DMS114 treated with DMSO at 0.1 percent for 48 hours (cell line): ENCODE measurements at regions not wholly inside any gene's neighbourhood (a gene's known extent, or its start where the extent isn't known, plus 50 kb on each side); places are given as distances from the start of the nearest gene placed in this dataset.

ENCODE experiments used
- DNase-seq: peaks from one replicate; lab custom pipeline; 2025; ENCODE audit not compliant: unreplicated experiment; lab: John Stamatoyannopoulos, UW

DNA sequence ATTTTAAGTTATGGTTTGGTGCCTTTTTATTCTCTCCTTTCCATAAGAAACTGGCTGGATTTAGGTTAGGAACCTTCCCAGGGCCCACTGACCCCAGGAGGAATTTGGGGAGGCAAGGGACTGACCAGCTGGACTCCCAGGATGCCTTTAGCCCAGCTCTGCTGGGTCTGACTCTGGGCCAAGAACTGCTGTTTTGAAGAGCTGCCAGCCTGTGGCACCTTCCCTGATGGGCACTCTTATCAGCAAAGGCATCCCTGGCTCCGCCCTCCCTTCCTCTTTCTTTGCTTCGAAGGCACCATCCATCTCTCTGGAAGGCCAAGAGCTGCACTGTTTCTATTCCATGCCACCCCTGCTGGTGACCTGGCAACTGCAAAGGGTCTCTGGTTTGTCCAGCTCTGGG, 174.7 kb downstream of the POU4F1 start:
- DNase-seq: no peak

- DNase-seq: no peak
Observed at GRCh38 chr13:78426183-78426582, 177.2 kb downstream of the POU4F1 start.

- no peak for DNase-seq
Observed at GRCh38 chr13:78420814-78421213, 182.5 kb downstream of the POU4F1 start.

GRCh38 chr13:78413887-78414553, 189.3 kb downstream of the POU4F1 start:
- no peak for DNase-seq

DNA sequence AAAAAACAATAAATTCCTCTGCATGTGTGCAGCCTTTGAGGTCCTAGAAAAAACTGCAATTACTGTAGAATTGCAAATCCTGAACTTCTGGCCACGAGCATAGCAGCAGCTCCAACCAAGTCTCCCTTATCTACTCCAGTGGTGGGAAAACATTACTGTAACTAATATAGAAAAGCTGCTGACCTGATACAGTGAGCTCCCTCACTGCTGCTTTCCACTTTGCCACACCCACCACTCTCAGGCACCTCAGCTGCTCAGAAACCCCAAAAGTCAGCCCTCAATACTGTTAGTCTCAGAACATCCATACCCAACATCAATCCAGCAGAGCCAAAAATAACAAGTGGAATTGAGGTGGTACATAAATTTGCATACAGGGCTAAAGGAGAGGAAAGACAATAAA, 192.5 kb downstream of the POU4F1 start:
- DNase-seq: no peak

GRCh38 chr13:78410164-78410563, 193.2 kb downstream of the POU4F1 start:
- no peak for DNase-seq

- DNase-seq: no peak
Observed at GRCh38 chr13:78409172-78409571, 194.2 kb downstream of the POU4F1 start.

DNA sequence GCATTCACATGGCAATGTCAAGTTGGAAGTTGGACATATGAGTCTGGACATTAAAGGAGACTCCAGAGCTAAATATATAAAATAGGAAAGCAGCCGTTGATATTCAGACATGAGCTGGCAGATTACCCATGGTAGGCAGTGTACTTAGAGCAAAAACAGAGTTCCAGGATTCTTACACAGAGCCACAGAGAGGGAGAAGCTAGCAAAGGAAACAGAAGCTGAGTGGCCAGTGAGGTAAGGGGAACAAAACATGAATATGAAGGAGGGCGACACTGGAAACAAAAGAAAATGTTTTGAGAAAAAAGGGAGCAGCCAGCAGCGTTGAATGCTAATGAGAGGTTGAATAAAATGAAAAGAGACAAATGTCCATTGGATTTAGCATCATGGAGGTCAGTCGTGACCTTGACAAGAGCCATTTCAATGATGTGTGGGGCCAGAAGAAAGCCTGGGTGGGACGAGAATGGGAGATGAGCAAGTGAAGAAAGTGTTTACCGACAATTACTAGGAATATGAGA, 198.4 kb downstream of the POU4F1 start:
- DNase-seq: no peak

GRCh38 chr13:78402708-78403400, 200.5 kb downstream of the POU4F1 start:
- DNase-seq: no peak

DNA sequence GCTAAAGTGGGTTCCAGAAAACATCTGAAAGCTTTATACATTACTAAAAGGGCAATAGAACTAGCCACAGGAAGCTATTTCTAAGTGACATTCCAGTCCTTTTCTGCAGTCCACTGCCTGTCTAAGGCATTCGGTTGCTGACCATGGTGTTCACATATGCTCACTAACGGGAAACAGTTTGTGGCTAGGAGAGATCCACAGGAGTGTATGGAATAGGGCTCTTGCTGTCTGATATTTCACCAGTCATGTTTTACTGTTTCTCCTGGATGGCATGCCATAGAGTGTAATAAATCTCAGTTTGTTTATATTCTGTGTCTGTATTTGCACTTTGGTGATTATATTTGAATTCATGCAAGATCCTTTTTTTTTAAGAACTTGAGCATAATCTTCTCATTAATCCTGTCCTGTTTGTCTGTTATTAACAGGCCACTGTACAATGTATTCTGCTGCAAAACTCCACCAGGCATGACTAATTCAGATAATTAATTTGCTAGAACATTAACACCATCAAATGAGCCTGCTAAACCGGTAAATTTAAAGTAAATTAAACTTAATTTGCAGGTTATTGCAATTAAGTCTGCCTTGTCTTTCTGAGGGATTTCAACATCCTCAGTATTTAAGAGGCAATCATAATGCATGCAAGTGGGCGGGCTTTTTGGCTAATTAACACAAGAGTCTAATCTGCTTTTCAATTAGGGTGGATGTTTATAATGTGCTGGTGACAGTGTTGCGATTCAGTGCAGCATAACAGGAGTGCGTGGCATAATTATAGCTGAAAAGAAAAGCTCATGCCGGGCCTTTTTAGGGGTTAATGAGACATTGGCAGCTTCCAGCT, 201.3 kb downstream of the POU4F1 start:
- no peak for DNase-seq

GRCh38 chr13:78398743-78399410, 204.5 kb downstream of the POU4F1 start:
- no peak for DNase-seq

- no peak for DNase-seq
Observed at GRCh38 chr13:78393286-78394142, 209.8 kb downstream of the POU4F1 start.

DNA sequence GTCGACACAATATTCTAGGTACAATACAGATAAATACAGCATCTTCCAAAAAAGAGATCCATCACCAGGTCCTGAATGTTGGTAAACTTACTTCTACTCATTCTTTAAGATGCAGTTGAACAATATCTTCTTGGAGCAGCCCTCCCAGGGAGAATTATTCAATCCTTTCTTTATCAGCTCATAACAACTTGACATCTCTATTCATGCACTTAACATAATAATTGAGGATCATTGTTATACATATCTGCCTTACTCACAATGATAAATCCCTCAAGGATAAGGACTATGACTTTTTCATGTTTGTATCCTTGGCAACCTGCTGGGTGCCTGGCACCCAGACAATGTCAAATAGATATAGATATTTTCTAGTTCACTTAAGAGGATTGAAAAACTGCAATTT, 219.5 kb downstream of the POU4F1 start:
- DNase-seq: no peak

DNA sequence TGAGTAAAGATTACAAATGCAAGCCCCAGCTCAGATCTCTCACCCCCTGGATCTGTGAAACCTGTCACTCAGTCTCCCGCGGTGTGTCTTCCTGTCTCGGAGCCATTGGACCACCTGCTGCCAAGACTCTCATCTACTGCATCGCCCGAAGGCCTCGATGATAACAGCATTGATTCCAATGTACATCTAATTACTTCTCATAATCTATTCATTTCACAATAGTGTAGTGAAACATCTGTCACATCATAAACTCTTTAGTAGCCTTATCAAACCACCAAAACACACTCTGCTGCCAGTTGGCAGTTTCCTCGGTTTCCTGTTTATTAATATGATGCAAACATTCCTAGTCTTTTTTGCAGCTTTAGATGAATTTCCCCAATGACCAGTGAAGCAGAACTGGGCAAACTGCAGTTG, 220.3 kb downstream of the POU4F1 start:
- DNase-seq: no peak

DNA sequence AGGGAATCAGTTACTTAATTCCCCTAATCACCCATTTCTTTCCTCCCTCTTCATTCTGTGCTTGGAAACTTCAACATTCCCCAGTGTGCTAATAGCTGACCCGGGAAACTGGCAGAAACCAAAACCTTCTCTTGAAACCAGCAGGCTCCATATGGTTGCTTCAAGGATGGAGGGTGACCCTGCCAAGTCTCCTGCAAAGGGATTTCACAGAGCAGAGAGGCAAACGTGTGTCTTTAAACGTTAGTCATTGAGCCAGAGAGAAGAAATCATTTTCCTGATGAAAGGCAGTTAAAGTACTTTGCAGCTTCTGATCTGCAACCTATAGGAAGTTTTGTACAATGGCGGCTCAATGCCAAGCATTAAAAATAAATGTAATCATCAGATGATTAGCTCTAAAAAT, 220.9 kb downstream of the POU4F1 start:
- DNase-seq: no peak

DNA sequence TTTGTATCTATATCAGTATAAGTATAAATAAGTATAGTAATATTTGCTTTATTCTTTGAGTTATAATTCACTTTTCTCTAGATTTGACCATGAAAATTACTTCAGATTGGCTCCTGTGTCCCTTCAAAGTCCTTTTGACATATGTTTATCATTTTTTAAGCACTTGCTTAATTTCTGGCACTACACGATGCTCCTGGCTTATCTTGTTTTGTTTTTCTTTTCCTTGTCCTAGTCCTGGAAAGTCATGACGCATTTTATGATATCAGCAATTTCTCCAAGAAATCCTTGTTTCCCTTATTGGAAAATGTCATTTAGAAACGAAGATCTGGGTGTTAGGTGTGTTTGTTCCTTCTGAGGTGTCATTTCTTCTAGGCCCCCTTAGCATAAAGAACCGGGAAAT, 226.5 kb downstream of the POU4F1 start:
- no peak for DNase-seq

GRCh38 chr13:78376033-78376432, 227.3 kb downstream of the POU4F1 start:
- no peak for DNase-seq

- DNase-seq: no peak
Observed at GRCh38 chr13:78372581-78372980, 230.8 kb downstream of the POU4F1 start.

DNA sequence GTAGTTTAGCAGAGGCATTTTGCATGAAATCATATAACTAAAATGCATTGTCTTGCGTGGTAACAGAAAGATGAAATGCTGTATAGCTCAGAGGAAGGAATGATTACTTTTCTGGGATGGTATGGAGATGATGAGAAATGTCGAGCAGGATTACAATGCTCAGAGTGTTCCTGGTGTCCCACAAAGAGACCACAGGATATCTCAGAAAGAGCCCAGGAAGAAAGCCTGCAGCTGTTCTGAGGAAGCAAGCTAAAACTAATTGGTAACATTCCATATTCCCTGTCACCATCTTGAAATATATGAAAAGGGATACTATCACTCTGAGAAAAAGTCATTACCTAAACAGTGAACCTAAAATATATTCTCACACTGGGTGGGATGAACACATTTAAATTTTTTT, 233.1 kb downstream of the POU4F1 start:
- DNase-seq: no peak

GRCh38 chr13:78364711-78365110, 238.6 kb downstream of the POU4F1 start:
- DNase-seq: no peak
